ENCODE measurements at regions not wholly inside any gene's neighbourhood (a gene's known extent, or its start where the extent isn't known, plus 50 kb on each side); places are given as distances from the start of the nearest gene placed in this dataset.

DNA sequence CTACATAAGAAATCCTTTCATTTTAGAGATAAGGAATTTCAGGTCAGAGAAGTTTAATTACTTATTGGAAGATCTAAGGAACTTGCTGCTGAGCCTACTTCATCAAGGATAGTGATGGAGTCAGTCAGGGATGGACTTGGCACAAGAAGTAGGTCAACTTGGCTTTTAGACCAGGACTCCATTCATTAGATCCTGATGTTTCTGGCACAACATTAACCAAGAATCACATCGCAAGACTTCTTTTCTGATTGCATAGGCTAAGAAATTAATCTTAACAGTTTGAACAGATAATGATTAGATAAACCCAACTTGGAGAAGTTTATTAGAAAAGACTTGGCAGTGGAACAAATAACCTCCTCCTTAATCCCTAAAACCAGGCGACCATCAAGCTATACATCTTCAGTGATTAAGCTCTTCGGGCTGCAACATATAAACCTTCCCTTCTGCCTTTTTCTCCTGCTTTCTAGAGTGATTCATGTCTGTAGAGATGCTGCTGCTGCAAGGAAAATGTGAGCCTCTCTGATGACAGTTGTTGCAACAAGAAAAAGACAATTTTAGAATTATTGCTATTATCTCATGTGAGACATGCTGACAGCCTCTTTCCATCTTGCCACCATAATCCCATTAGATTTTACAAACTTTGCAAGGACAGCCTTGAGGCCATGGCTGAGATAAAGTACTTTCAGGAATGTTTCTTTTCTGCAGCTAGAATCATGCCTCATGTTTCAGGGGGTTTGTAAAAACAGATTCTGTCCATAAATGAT is 207.9 kb upstream of the SLC27A6 start:
- no peak for DNase-seq (ENCODE audit: extremely low spot score, unreplicated experiment)
- no peak for TF ChIP-seq CTCF (conservative IDR thresholded peaks at IDR 0.05)
- H3K9me3 Mint-ChIP-seq = no peaks in the 10 kb centered on the region
- no peaks in the 10 kb centered on the region for H3K36me3 Mint-ChIP-seq
- no peak overlapping the region for H3K27ac Mint-ChIP-seq
- H3K27me3 Mint-ChIP-seq = no peaks in the 10 kb centered on the region
- H3K4me1 Mint-ChIP-seq (ENCODE audit: unreplicated experiment) = peaks cover 16% of the 10 kb centered on the region
- no peak overlapping the region for H3K4me3 Mint-ChIP-seq

GRCh38 chr5:128762661-128763306 is 202.5 kb upstream of the SLC27A6 start:
- H3K4me1 Mint-ChIP-seq (ENCODE audit: unreplicated experiment) = peaks cover 5% of the 10 kb centered on the region
- no peak for DNase-seq (ENCODE audit: extremely low spot score, unreplicated experiment)
- H3K9me3 Mint-ChIP-seq = no peaks in the 10 kb centered on the region
- H3K4me3 Mint-ChIP-seq = no peak overlapping the region
- no peaks in the 10 kb centered on the region for H3K36me3 Mint-ChIP-seq
- no peak for TF ChIP-seq CTCF (conservative IDR thresholded peaks at IDR 0.05)
- H3K27me3 Mint-ChIP-seq = no peaks in the 10 kb centered on the region
- H3K27ac Mint-ChIP-seq = no peak overlapping the region

- TF ChIP-seq CTCF (conservative IDR thresholded peaks at IDR 0.05) = no peak
- Mint-ChIP-seq H3K36me3 (no peaks in the 10 kb centered on the region), H3K4me3 (no peak overlapping the region), H3K27me3 (no peaks in the 10 kb centered on the region), H3K4me1 (ENCODE audit: unreplicated experiment) (no peaks in the 10 kb centered on the region), H3K27ac (no peak overlapping the region), H3K9me3 (no peaks in the 10 kb centered on the region)
- DNase-seq (ENCODE audit: extremely low spot score, unreplicated experiment) = no peak
Observed at GRCh38 chr5:128763321-128763720, 202.0 kb upstream of the SLC27A6 start.

DNA sequence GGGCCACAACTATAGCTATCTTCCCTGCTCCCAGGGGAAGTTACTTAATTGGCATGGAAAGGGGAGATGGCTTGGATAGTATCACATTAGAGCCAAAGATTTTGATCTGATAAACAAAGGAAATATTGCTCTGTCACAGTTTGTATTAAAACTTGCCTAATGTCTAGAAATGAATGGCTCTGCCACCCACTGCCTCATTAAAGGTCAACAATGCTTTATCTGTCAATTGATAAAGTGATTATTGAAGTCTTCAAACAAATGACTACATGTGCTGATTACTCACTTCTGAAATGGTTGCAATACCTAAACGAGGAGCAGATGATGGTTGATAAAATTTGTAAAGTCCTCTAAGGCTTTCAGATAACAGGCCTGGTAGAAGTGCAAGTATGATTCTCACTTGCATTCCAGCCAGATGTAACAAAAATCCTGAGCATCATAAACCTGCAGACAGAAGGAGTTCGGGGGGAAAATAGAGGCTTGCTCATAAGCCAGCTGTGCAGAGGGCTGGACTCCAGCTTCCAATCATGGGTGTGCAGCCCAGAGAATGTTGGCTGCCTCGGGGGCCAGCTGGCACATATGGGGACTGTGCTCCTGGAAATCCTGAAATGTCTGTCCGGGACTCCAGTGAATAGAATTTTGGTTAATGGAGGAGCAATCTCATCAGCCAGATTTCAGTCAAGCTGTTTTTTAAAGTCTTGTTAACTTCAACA is 200.5 kb upstream of the SLC27A6 start:
- H3K9me3 Mint-ChIP-seq = no peaks in the 10 kb centered on the region
- no peak overlapping the region for H3K27ac Mint-ChIP-seq
- H3K4me3 Mint-ChIP-seq = no peak overlapping the region
- H3K4me1 Mint-ChIP-seq (ENCODE audit: unreplicated experiment) = peaks cover 3% of the 10 kb centered on the region
- H3K27me3 Mint-ChIP-seq = no peaks in the 10 kb centered on the region
- DNase-seq (ENCODE audit: extremely low spot score, unreplicated experiment) = no peak
- no peak for TF ChIP-seq CTCF (conservative IDR thresholded peaks at IDR 0.05)
- H3K36me3 Mint-ChIP-seq = no peaks in the 10 kb centered on the region

GRCh38 chr5:128765448-128766061 is 199.7 kb upstream of the SLC27A6 start:
- Mint-ChIP-seq H3K36me3 (no peaks in the 10 kb centered on the region), H3K9me3 (no peaks in the 10 kb centered on the region), H3K27ac (no peak overlapping the region), H3K4me1 (ENCODE audit: unreplicated experiment) (peaks cover 7% of the 10 kb centered on the region), H3K4me3 (no peak overlapping the region), H3K27me3 (no peaks in the 10 kb centered on the region)
- no peak for TF ChIP-seq CTCF (conservative IDR thresholded peaks at IDR 0.05)
- DNase-seq (ENCODE audit: extremely low spot score, unreplicated experiment) = no peak
